ENCODE measurements at regions not wholly inside any gene's neighbourhood (a gene's known extent, or its start where the extent isn't known, plus 50 kb on each side); places are given as distances from the start of the nearest gene placed in this dataset.

- no TSS peak for BruUV-seq (replicated peaks)
- H4K20me1 ChIP-seq (replicated peaks; ENCODE audit: control insufficient read depth, insufficient read depth, low read length), result no peaks in the 10 kb centered on the region
- H3K27me3 ChIP-seq (ENCODE audit: control insufficient read depth in 2 of 2, insufficient read depth in 2 of 2, low read length in 2 of 2), result no peaks in the 10 kb centered on the region
- no peaks in the 10 kb centered on the region for H3K4me1 ChIP-seq (replicated peaks in 1 of 2; ENCODE audit: control insufficient read depth in 2 of 2, insufficient read depth in 2 of 2, low read length in 2 of 2)
- intact Hi-C loops (cut with micrococcal nuclease), result no loop called here
- WGBS (ENCODE audit: insufficient coverage, low coverage, missing lambda C conversion rate), result 0% methylated on average over 3 of the region's 3 CpGs
- no peak overlapping the region for H3K4me3 ChIP-seq
- ChIA-PET CTCF (ENCODE audit: low intra/inter-chr PET ratio) (no interaction called here), POLR2A (no interaction called here)
- FAIRE-seq (no peak), ATAC-seq (no peak), DNase-seq (ENCODE audit: extremely low read depth in 1 of 4, low spot score in 3 of 4) (no peak)
- H3K9me1 ChIP-seq (ENCODE audit: control insufficient read depth, insufficient read depth, low read length), result no peaks in the 10 kb centered on the region
- H3K36me3 ChIP-seq (ENCODE audit: control insufficient read depth, insufficient read depth, low read length), result no peaks in the 10 kb centered on the region
- in situ Hi-C loops (cut with MboI), result no loop called here
- no peaks in the 10 kb centered on the region; the same call in 1 of the 2 replicates for H3K9me3 ChIP-seq (replicated peaks; ENCODE audit: control insufficient read depth, insufficient read depth, low read depth, low read length)
- H3K4me2 ChIP-seq (ENCODE audit: insufficient read depth, low read length), result no peak overlapping the region
- H3K27ac ChIP-seq (ENCODE audit: extremely low read depth, low read depth, low read length), result no peak overlapping the region
- H3K9ac ChIP-seq (ENCODE audit: insufficient read depth in 1 of 2, low read depth in 2 of 2, low read length in 2 of 2), result no peak overlapping the region
- H3K79me2 ChIP-seq (ENCODE audit: control insufficient read depth, insufficient read depth, low read length), result no peaks in the 10 kb centered on the region
- H2AFZ ChIP-seq (ENCODE audit: low read depth, low read length), result no peak overlapping the region
- TF ChIP-seq POLR2AphosphoS5 (IDR thresholded peaks at IDR 0.05; ENCODE audit: control insufficient read depth, insufficient read depth, low read depth, low read length), result no peak
- TF ChIP-seq ETV6 (IDR thresholded peaks at IDR 0.05; ENCODE audit: borderline replicate concordance in 1 of 2, low read depth in 2 of 2, low read length in 1 of 2), result no peak
- TF ChIP-seq ETV6 (CRISPR knock-in tag; IDR thresholded peaks at IDR 0.05; ENCODE audit: borderline replicate concordance), result no peak
- TF ChIP-seq RERE (CRISPR knock-in tag; IDR thresholded peaks at IDR 0.05; ENCODE audit: borderline replicate concordance), result no peak
- no peak for TF ChIP-seq ARID3A (IDR thresholded peaks at IDR 0.05; ENCODE audit: borderline replicate concordance, low read depth, low read length)
- TF ChIP-seq PHB (CRISPR knock-in tag; IDR thresholded peaks at IDR 0.05), result no peak
- no peak for TF ChIP-seq ZNF280A (IDR thresholded peaks at IDR 0.05; ENCODE audit: low read depth, partially characterized antibody)
- TF ChIP-seq MITF (IDR thresholded peaks at IDR 0.05), result no peak
- TF ChIP-seq UBTF (IDR thresholded peaks at IDR 0.05; ENCODE audit: borderline replicate concordance in 1 of 2, low read depth in 2 of 2, low read length in 2 of 2), result no peak
- TF ChIP-seq TARDBP (IDR thresholded peaks at IDR 0.05), result no peak
Measured at GRCh38 chr6:104431096-104431495, 428.6 kb downstream of the HACE1 start.
